GM21529 (cell line): ENCODE measurements at regions not wholly inside any gene's neighbourhood (a gene's known extent, or its start where the extent isn't known, plus 50 kb on each side); places are given as distances from the start of the nearest gene placed in this dataset.

ENCODE experiments used
- ATAC-seq: cut with Tn5 transposase; IDR thresholded peaks from one replicate; pipeline ENCODE4 v1.9.1; 2021; ENCODE audit not compliant: unreplicated experiment

DNA sequence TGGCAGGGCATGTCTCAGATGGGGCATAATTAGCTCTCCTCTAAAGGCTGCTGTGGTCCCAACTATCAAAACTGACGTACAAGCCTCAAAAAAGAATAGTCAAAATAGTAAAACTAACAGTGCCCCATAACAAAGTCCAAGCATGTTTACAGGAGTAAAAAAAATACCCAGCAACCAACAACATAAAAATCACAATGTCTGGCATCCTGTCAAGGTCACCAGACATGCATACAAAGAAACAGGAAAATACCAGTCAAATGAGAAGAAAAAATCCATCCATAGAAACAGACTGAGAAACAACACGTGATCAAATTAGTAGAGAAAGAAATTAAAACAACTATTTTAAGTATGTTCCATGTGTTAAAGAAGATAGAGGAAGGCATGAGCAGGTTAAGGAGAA, 131.2 kb upstream of the C14orf180 start:
- ATAC-seq: no peak

GRCh38 chr14:104448721-104449120, 130.8 kb upstream of the C14orf180 start:
- ATAC-seq: no peak

- no peak for ATAC-seq
Measured at GRCh38 chr14:104450811-104451401, 128.7 kb upstream of the C14orf180 start.

DNA sequence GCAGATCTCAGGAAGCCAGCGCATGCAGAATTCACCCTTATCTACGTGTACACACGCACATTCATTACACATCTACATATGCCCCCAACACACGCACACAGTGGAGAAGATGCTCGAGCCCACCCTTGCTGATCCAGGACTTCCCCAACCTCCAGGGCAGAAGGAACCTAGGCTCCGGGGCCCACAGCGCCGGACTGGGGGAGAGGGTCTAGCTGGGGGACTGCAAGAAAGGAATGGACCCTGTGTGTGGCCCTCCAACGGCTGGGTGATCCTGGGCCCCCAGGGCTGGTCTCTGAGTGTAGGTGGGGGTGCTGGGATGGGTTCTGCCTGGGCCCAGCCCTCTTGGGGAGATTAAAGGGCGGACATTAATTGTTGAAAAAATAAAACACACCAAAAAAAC, 128.1 kb upstream of the C14orf180 start:
- no peak for ATAC-seq

- ATAC-seq: no peak
Measured at GRCh38 chr14:104458845-104459244, 120.7 kb upstream of the C14orf180 start.

- ATAC-seq: no peak
Measured at GRCh38 chr14:104460791-104461651, 118.5 kb upstream of the C14orf180 start.

GRCh38 chr14:104461676-104462449, 117.7 kb upstream of the C14orf180 start:
- ATAC-seq: no peak

- no peak for ATAC-seq
Measured at GRCh38 chr14:104462651-104463630, 116.6 kb upstream of the C14orf180 start.

- ATAC-seq: no peak
Measured at GRCh38 chr14:104464907-104465306, 114.7 kb upstream of the C14orf180 start.

- no peak for ATAC-seq
Measured at GRCh38 chr14:104465482-104466390, 113.8 kb upstream of the C14orf180 start.

GRCh38 chr14:104467236-104467635, 112.3 kb upstream of the C14orf180 start:
- ATAC-seq: no peak

- no peak for ATAC-seq
Measured at GRCh38 chr14:104467641-104468040, 111.9 kb upstream of the C14orf180 start.

GRCh38 chr14:104469591-104469990, 110.0 kb upstream of the C14orf180 start:
- no peak for ATAC-seq

DNA sequence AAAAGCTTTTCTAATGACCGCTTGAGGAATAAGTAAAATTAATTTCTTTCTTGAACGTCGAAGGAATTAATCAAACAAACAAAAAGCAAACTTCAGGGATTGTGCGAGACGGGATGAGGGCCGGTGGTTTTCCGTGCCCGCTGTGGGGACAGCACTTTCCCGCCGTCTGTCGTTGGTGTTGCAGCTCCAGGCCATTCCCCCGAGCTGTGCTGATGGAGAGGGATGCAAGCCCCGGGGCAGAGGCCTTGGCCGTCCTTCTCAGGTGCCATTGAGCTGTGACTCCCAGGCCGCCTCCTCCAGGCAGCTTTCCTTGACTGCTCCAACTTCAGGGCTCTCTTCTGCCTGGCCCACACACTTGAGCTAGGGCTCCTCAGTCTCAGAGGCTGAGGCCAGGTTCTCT, 109.0 kb upstream of the C14orf180 start:
- ATAC-seq: no peak

DNA sequence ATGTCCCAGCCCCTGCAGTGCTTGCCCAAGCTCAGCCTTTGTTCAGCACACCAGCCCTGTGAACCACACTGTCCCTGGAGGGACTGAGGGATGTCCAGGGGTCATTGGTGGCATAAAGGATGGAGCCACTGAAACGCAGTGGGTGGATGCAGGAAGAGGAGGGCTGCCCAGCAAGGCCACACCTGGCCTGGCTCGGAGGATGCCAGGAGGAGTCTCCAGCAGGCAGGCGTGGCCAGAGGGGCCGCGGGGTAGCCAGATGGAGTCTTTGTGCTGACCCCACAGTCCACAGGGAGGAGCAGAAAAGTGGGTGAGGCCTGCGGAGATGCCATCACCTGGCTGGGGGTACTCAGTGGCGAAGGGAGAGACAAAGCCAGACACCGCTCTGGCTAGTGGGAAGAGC, 108.5 kb upstream of the C14orf180 start:
- ATAC-seq: no peak

DNA sequence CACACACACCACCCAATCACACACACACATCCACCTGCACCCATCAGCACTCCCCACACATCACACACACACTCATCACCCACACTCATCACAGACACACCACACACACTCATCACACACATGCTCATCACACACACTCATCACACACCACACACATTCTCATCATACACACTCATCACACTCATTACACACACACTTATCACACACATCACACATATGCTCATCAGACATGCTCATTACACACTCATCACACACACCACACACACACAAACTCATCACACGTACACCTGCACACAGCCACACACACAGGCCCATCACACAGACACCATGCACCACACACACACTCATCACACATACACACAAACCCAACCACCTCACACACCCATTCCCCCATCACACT, 107.5 kb upstream of the C14orf180 start:
- ATAC-seq: no peak

DNA sequence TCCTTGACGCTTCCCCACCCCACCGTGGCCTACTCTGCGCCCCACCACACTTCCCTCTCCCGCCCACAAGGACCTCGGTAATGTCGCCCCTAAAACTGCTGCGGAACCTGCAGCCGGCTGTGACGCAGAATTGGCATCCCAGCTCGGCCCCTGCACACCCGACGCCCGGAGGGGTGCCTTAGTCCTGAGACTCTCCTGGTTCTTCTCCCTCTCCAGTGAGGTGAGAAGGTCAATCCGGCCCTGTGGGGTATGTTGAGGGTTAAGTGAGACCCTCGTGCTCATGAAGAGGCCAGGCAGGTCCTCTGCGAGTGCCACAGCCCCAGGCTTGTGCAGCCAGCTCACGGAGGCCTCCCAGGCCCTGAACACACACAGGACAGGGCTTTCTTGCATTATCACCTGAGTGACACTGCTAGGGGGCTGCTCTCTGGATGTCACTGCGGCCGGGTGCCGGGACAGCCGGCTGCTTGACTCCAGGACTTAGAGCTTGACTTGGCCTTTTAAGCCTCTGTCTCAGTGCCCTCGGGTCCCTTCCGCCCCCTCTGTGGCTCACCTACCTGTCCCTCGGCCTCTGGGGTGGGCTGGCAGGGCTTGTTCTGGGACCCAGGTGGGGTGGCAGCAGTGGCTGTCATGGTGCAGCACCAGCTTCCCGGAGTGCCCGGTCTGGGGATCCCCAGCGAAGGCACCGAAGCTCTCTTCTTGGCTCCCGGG, 106.9 kb upstream of the C14orf180 start:
- no peak for ATAC-seq

- no peak for ATAC-seq
Measured at GRCh38 chr14:104473244-104473565, 106.4 kb upstream of the C14orf180 start.
